Natural killer cell treated with Interleukin-12 subunit alpha and Interleukin-12 subunit beta and Interleukin-15 and Interleukin-18, amount 100 ng/mL, for 72 hours (primary cell): ENCODE measurements at regions not wholly inside any gene's neighbourhood (a gene's known extent, or its start where the extent isn't known, plus 50 kb on each side); places are given as distances from the start of the nearest gene placed in this dataset.
A peak's percentile ranks its signal among the peaks of the same experiment; 100 is the strongest.

Experiments
- ATAC-seq, 2 donors: fragments of 150-1000 bp; cut with Tn5 transposase in 1 of 2; sonication (Bioruptor Pico), chemical (Tn5 transposase) in 1 of 2; 2 replicates each; pipeline ENCODE4 v1.10.0; 2021
- DNase-seq: peaks from one replicate; pipeline ENCODE4 v3.0.0; 2022; ENCODE audit warnings: low spot score
- H3K27ac Mint-ChIP-seq, 2 donors: 1 replicate in 1 of 2; 2 replicates in 1 of 2; pipeline ENCODE4 v1.8.0; 2022; ENCODE audit warnings: mixed read lengths in 2 of 2, mild to moderate bottlenecking in 1 of 2, moderate library complexity in 1 of 2
- H3K27me3 Mint-ChIP-seq, 2 donors: 1 replicate in 1 of 2; 2 replicates in 1 of 2; pipeline ENCODE4 v1.8.0; 2022; ENCODE audit warnings: mixed read lengths in 2 of 2
- H3K36me3 Mint-ChIP-seq: one replicate; pipeline ENCODE4 v1.8.0; 2022; ENCODE audit warnings: mixed read lengths
- H3K4me1 Mint-ChIP-seq, 2 donors: 1 replicate in 1 of 2; 2 replicates in 1 of 2; pipeline ENCODE4 v1.8.0; 2022; ENCODE audit warnings: low read depth in 2 of 2, mixed read lengths in 2 of 2, mild to moderate bottlenecking in 1 of 2
- H3K4me3 Mint-ChIP-seq: one replicate; pipeline ENCODE4 v1.8.0; 2022; ENCODE audit warnings: mixed read lengths
- H3K9me3 Mint-ChIP-seq: 2 replicates; pipeline ENCODE4 v1.8.0; 2022; ENCODE audit warnings: mixed read lengths

- H3K36me3 Mint-ChIP-seq: no peaks in the 10 kb centered on the region
- no peaks in the 10 kb centered on the region for H3K9me3 Mint-ChIP-seq
- peaks cover 8 to 22% of the 10 kb centered on the region in 2 donors for H3K27me3 Mint-ChIP-seq
- H3K27ac Mint-ChIP-seq: no peak overlapping the region
- H3K4me1 Mint-ChIP-seq: no peaks in the 10 kb centered on the region
- no peak overlapping the region for H3K4me3 Mint-ChIP-seq
- ATAC-seq (no peak), DNase-seq (no peak)
Observed at GRCh38 chr1:244211559-244211944, 160.5 kb downstream of the ZBTB18 start.

DNA sequence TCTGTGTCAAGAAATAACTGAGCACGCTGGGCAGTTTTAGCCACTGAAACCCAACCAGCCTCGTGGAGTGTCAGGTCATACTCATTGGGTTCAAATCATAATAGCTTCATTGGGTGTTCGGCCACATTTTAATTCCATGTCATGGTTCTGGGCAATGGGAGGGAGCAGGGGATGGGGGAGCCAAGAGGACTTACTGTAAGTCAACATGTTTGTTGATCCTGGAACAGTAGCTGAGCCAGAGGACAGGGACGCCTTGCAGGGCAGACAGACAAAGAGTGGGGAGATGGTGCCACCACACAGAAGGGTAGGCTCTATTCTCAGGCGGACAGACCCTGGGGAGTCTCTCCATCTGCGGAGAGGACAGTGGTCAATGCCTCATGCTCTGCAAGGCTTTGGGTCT, 161.1 kb downstream of the ZBTB18 start:
- Mint-ChIP-seq H3K27ac (no peak overlapping the region), H3K4me3 (no peak overlapping the region), H3K4me1 (no peaks in the 10 kb centered on the region), H3K36me3 (no peaks in the 10 kb centered on the region), H3K27me3 (peaks cover 8 to 15% of the 10 kb centered on the region in 2 donors), H3K9me3 (no peaks in the 10 kb centered on the region)
- DNase-seq (no peak), ATAC-seq (no peak)

- ATAC-seq: no peak
- no peak for DNase-seq
- Mint-ChIP-seq H3K4me1 (no peaks in the 10 kb centered on the region), H3K9me3 (no peaks in the 10 kb centered on the region), H3K36me3 (no peaks in the 10 kb centered on the region), H3K4me3 (no peak overlapping the region), H3K27ac (no peak overlapping the region), H3K27me3 (peaks cover 8 to 12% of the 10 kb centered on the region in 2 donors)
Observed at GRCh38 chr1:244212797-244213475, 161.9 kb downstream of the ZBTB18 start.

- DNase-seq: no peak
- Mint-ChIP-seq H3K36me3 (no peaks in the 10 kb centered on the region), H3K27ac (no peak overlapping the region), H3K4me3 (no peak overlapping the region), H3K27me3 (peaks cover under 1 to 5% of the 10 kb centered on the region in 2 donors), H3K4me1 (no peaks in the 10 kb centered on the region), H3K9me3 (no peaks in the 10 kb centered on the region)
- ATAC-seq: no peak
Observed at GRCh38 chr1:244214009-244214967, 163.2 kb downstream of the ZBTB18 start.

DNA sequence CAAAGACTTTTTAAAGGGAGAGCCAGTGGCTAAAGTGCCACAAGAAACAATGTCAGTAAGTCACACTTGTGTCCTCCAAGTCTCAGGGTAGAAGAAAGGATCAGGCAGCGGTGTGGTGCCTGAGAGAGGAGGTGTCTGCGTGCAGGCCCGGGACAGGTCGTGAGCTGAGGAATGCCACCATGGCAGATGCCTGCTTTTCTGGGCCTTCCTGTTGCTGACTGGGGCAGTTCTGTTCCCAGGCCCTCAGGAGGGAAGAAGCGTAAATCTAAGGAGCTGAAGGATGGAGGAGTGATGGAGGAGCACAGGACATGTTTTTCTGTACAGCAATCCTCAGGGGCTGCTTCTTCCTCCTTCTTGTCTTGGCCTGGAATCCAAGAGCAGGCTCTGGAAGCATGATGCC, 165.8 kb downstream of the ZBTB18 start:
- DNase-seq (no peak), ATAC-seq (no peak)
- Mint-ChIP-seq H3K27me3 (peaks cover 10 to 13% of the 10 kb centered on the region in 2 donors), H3K4me3 (no peak overlapping the region), H3K27ac (no peak overlapping the region), H3K9me3 (no peaks in the 10 kb centered on the region), H3K36me3 (no peaks in the 10 kb centered on the region), H3K4me1 (no peaks in the 10 kb centered on the region)

- Mint-ChIP-seq H3K9me3 (no peaks in the 10 kb centered on the region), H3K36me3 (no peaks in the 10 kb centered on the region), H3K27ac (no peak overlapping the region), H3K4me1 (no peaks in the 10 kb centered on the region), H3K27me3 (peaks cover 10 to 13% of the 10 kb centered on the region in 2 donors), H3K4me3 (no peak overlapping the region)
- DNase-seq: no peak
- ATAC-seq: no peak
Observed at GRCh38 chr1:244217711-244218110, 166.6 kb downstream of the ZBTB18 start.

- H3K9me3 Mint-ChIP-seq: no peaks in the 10 kb centered on the region
- no peak overlapping the region for H3K4me3 Mint-ChIP-seq
- peaks cover 10 to 13% of the 10 kb centered on the region in 2 donors for H3K27me3 Mint-ChIP-seq
- DNase-seq (no peak), ATAC-seq (no peak)
- H3K27ac Mint-ChIP-seq: no peak overlapping the region
- no peaks in the 10 kb centered on the region for H3K4me1 Mint-ChIP-seq
- no peaks in the 10 kb centered on the region for H3K36me3 Mint-ChIP-seq
Observed at GRCh38 chr1:244218220-244218619, 167.1 kb downstream of the ZBTB18 start.

GRCh38 chr1:244219149-244219548, 168.1 kb downstream of the ZBTB18 start:
- Mint-ChIP-seq H3K9me3 (no peaks in the 10 kb centered on the region), H3K27me3 (peaks cover 13% of the 10 kb centered on the region in 2 donors), H3K27ac (no peak overlapping the region), H3K4me1 (no peaks in the 10 kb centered on the region), H3K4me3 (no peak overlapping the region), H3K36me3 (no peaks in the 10 kb centered on the region)
- DNase-seq: no peak
- no peak for ATAC-seq

DNA sequence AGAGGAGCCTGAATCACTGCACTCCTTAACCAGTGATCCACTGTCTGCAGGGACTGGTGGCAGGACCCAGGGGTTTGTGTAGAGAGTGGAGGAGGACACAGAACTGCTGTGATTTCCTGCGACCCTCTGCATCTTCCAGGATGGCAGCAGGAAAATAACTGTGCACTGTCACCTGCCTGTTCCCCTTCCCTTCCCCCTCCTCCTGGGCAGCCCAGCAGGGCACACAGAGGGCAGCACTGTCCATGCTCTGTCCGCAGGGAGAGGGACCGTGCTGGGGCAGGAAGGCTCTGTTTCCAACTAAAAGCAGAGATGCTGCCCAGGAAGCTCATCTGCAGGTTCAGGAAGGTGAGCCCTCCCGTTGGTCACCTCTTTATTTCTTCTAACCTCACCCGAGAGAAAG, 168.7 kb downstream of the ZBTB18 start:
- Mint-ChIP-seq H3K9me3 (no peaks in the 10 kb centered on the region), H3K27ac (no peak overlapping the region), H3K36me3 (no peaks in the 10 kb centered on the region), H3K27me3 (peaks cover 14 to 15% of the 10 kb centered on the region in 2 donors), H3K4me3 (no peak overlapping the region), H3K4me1 (peaks cover 0 to 2% of the 10 kb centered on the region in 2 donors)
- DNase-seq (no peak), ATAC-seq (peak; percentile 17 to 41)

DNA sequence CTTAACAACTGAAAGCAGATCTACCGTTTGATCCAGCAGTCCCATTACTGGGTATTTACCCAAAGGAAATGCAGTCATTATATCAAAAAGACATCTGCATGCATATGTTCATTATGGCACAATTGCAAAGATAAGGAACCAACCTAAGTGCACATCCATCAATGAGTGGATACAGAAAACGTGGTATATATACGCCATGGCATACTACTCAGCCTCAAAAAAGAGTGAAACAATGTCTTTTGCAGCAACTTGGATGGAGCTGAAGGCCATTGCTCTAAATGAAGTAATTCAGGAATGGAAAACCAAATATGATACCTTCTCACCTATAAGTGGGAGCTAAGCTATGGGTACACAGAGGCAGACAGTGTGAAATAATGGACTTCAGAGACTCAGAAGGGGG, 169.3 kb downstream of the ZBTB18 start:
- ATAC-seq (no peak), DNase-seq (no peak)
- H3K4me3 Mint-ChIP-seq: no peak overlapping the region
- peaks cover 0 to 6% of the 10 kb centered on the region in 2 donors for H3K4me1 Mint-ChIP-seq
- peaks cover 16 to 20% of the 10 kb centered on the region in 2 donors for H3K27me3 Mint-ChIP-seq
- H3K36me3 Mint-ChIP-seq: no peaks in the 10 kb centered on the region
- no peaks in the 10 kb centered on the region for H3K9me3 Mint-ChIP-seq
- H3K27ac Mint-ChIP-seq: no peak overlapping the region

DNA sequence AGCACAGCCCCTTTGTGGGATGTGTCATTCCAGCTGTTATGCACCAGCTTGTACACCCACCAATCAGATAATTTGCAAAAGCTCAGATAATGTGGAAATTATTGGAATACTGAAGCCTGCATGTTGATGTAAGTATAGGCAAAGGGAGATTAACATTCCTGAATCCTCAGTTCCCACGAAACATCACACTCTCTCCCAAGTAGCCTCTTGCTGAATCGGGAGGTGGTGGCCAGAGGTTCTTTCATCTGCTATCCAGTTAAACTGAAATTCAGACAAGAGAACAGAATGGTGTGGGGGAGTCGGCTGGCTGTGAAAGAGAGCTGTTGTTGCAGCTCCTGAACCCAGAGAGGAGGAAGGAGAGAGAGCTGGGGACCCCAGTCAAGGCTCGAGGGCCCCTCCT, 170.9 kb downstream of the ZBTB18 start:
- no peaks in the 10 kb centered on the region for H3K9me3 Mint-ChIP-seq
- no peak overlapping the region for H3K27ac Mint-ChIP-seq
- no peak for DNase-seq
- no peak for ATAC-seq
- H3K4me1 Mint-ChIP-seq: peaks cover 0 to 6% of the 10 kb centered on the region in 2 donors
- peaks cover 12 to 20% of the 10 kb centered on the region in 2 donors for H3K27me3 Mint-ChIP-seq
- no peaks in the 10 kb centered on the region for H3K36me3 Mint-ChIP-seq
- H3K4me3 Mint-ChIP-seq: no peak overlapping the region

GRCh38 chr1:244224487-244225430, 173.7 kb downstream of the ZBTB18 start:
- Mint-ChIP-seq H3K36me3 (no peaks in the 10 kb centered on the region), H3K4me1 (peaks cover 0 to 6% of the 10 kb centered on the region in 2 donors), H3K27ac (peak overlapping the region in 1 of 2 donors; percentile 43), H3K27me3 (peaks cover 18 to 19% of the 10 kb centered on the region in 2 donors), H3K4me3 (peak overlapping the region; percentile 18), H3K9me3 (no peaks in the 10 kb centered on the region)
- DNase-seq (no peak), ATAC-seq (no peak)

GRCh38 chr1:244226435-244226834, 175.4 kb downstream of the ZBTB18 start:
- no peaks in the 10 kb centered on the region for H3K36me3 Mint-ChIP-seq
- ATAC-seq: no peak
- no peak overlapping the region for H3K27ac Mint-ChIP-seq
- H3K9me3 Mint-ChIP-seq: no peaks in the 10 kb centered on the region
- H3K27me3 Mint-ChIP-seq: peaks cover 7 to 14% of the 10 kb centered on the region in 2 donors
- H3K4me3 Mint-ChIP-seq: no peak overlapping the region
- peaks cover 0 to 6% of the 10 kb centered on the region in 2 donors for H3K4me1 Mint-ChIP-seq
- DNase-seq: no peak
